Astrocyte (in vitro differentiated cells and primary cell): ENCODE measurements at regions not wholly inside any gene's neighbourhood (a gene's known extent, or its start where the extent isn't known, plus 50 kb on each side); places are given as distances from the start of the nearest gene placed in this dataset.

Experiments
- DNase-seq: peaks from one replicate; pipeline ENCODE4 v3.0.0-alpha.2; 2010; ENCODE audit warnings: low read depth
- FAIRE-seq: peaks from 2 replicates; lab custom pipeline; 2011; peaks lifted over from hg19 to GRCh38; lab: Jason Lieb, UNC
- H2AFZ ChIP-seq: 2 replicates; pipeline ENCODE4 v1.6.0; 2012; ENCODE audit warnings: low read depth, low read length, inconsistent platforms
- H3K27ac ChIP-seq: 2 replicates; pipeline ENCODE4 v1.5.1; 2011; ENCODE audit warnings: low read depth, low read length, inconsistent platforms
- H3K27me3 ChIP-seq: 2 replicates; pipeline ENCODE4 v1.6.0; 2011; ENCODE audit warnings: low read length, inconsistent platforms; ENCODE audit not compliant: insufficient read depth
- H3K36me3 ChIP-seq: 2 replicates; pipeline ENCODE4 v1.5.1; 2011; ENCODE audit warnings: low read length, inconsistent platforms; ENCODE audit not compliant: insufficient read depth
- H3K4me1 ChIP-seq: 2 replicates; pipeline ENCODE4 v1.5.1; 2011; ENCODE audit warnings: low read length, inconsistent platforms; ENCODE audit not compliant: insufficient read depth
- H3K4me2 ChIP-seq: 2 replicates; pipeline ENCODE4 v1.6.0; 2012; ENCODE audit warnings: low read length, inconsistent platforms
- H3K4me3 ChIP-seq: 2 replicates; pipeline ENCODE4 v1.5.1; 2011; ENCODE audit warnings: low read depth, mild to moderate bottlenecking, low read length, inconsistent platforms; ENCODE audit not compliant: insufficient read depth
- H3K79me2 ChIP-seq: 2 replicates; pipeline ENCODE4 v1.6.0; 2012; ENCODE audit warnings: mild to moderate bottlenecking, low read length, inconsistent platforms; ENCODE audit not compliant: insufficient read depth
- H3K9ac ChIP-seq: 2 replicates; pipeline ENCODE4 v1.6.0; 2012; ENCODE audit warnings: mild to moderate bottlenecking, low read length, inconsistent platforms
- H3K9me3 ChIP-seq: 2 replicates; pipeline ENCODE4 v1.5.1; 2012; ENCODE audit warnings: low read depth, mild to moderate bottlenecking, low read length, inconsistent platforms; ENCODE audit not compliant: insufficient read depth
- H4K20me1 ChIP-seq: 2 replicates; pipeline ENCODE4 v1.6.0; 2012; ENCODE audit warnings: low read length, inconsistent platforms; ENCODE audit not compliant: insufficient read depth
- H3K27ac Mint-ChIP-seq: one replicate; pipeline ENCODE4 v1.8.0; 2021; ENCODE audit warnings: mild to moderate bottlenecking, mixed read lengths; ENCODE audit not compliant: unreplicated experiment
- H3K27me3 Mint-ChIP-seq: one replicate; pipeline ENCODE4 v1.8.0; 2021; ENCODE audit warnings: low read depth, mixed read lengths; ENCODE audit not compliant: unreplicated experiment
- H3K36me3 Mint-ChIP-seq: one replicate; pipeline ENCODE4 v1.8.0; 2021; ENCODE audit warnings: low read depth, mixed read lengths; ENCODE audit not compliant: unreplicated experiment
- H3K4me1 Mint-ChIP-seq: one replicate; pipeline ENCODE4 v1.8.0; 2021; ENCODE audit warnings: low read depth, mixed read lengths; ENCODE audit not compliant: unreplicated experiment
- H3K4me3 Mint-ChIP-seq: one replicate; pipeline ENCODE4 v1.8.0; 2021; ENCODE audit warnings: mild to moderate bottlenecking, moderate library complexity, mixed read lengths; ENCODE audit not compliant: unreplicated experiment
- H3K9me3 Mint-ChIP-seq: one replicate; pipeline ENCODE4 v1.8.0; 2021; ENCODE audit warnings: mild to moderate bottlenecking, mixed read lengths; ENCODE audit not compliant: unreplicated experiment
- EZH2 ChIP-seq: IDR thresholded peaks from 2 replicates; pipeline ENCODE4 v1.6.1; 2012; ENCODE audit warnings: mild to moderate bottlenecking, low read length, inconsistent platforms; ENCODE audit not compliant: insufficient read depth
- TF ChIP-seq, protein P1 (sequence below): IDR thresholded peaks from 2 replicates; pipeline ENCODE4 v1.5.1; 2011; ENCODE audit warnings: low read depth, mild to moderate bottlenecking, inconsistent platforms, low read length, moderate library complexity; ENCODE audit not compliant: insufficient read depth

DNA sequence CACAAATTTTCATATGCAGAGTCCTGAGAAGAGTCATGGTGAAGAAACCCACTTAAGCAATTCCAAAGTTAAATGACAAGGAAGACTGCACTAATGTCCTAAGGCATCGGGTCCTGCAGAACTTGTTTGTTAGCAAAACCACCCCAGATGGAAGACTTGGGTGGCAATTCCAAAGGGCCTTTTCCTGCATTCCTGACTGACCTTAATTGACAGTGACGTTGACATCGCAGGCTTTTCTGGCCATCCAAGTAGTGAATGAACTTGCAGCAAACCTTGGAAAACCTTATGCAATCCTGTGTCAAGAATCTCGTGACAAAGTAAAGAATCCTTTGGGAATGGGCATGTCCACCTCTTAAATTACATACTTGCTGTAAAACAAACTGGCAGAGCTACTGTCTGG lies 112.5 kb upstream of the SH3BP4 start:
- TF ChIP-seq, protein P1, sequence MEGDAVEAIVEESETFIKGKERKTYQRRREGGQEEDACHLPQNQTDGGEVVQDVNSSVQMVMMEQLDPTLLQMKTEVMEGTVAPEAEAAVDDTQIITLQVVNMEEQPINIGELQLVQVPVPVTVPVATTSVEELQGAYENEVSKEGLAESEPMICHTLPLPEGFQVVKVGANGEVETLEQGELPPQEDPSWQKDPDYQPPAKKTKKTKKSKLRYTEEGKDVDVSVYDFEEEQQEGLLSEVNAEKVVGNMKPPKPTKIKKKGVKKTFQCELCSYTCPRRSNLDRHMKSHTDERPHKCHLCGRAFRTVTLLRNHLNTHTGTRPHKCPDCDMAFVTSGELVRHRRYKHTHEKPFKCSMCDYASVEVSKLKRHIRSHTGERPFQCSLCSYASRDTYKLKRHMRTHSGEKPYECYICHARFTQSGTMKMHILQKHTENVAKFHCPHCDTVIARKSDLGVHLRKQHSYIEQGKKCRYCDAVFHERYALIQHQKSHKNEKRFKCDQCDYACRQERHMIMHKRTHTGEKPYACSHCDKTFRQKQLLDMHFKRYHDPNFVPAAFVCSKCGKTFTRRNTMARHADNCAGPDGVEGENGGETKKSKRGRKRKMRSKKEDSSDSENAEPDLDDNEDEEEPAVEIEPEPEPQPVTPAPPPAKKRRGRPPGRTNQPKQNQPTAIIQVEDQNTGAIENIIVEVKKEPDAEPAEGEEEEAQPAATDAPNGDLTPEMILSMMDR: no peak
- TF ChIP-seq EZH2: no peak
- no peak overlapping the region for H3K27ac ChIP-seq
- no peak for FAIRE-seq

DNA sequence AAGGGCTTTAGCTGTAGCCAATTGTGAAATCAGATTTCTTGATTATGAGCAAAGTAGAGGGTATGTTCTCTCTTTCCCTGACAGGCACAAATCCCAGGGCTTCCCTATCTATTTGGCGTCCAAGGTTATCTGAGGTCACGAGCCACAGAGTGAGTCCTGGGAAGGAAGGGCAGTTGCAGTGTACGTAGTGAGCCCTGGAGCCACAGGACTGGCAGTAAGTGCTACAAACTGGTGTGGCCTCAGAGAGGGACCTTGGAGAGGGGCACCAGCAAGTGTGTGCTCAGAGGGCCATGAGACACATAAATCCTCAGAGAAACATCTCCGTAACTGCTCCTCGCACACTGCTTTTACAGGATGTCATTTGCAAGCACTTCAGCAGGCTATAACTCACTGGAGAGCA lies 115.5 kb upstream of the SH3BP4 start:
- Histone ChIP-seq H2AFZ (no peak overlapping the region), H3K9me3 (no peaks in the 10 kb centered on the region), H3K27ac (no peak overlapping the region), H3K4me3 (no peak overlapping the region), H3K9ac (no peak overlapping the region), H3K4me2 (no peak overlapping the region), H3K27me3 (no peaks in the 10 kb centered on the region), H3K36me3 (no peaks in the 10 kb centered on the region), H3K79me2 (no peaks in the 10 kb centered on the region), H4K20me1 (no peaks in the 10 kb centered on the region), H3K4me1 (peaks cover 29% of the 10 kb centered on the region)
- no peak for DNase-seq
- no peak for FAIRE-seq
- Mint-ChIP-seq H3K27me3 (no peaks in the 10 kb centered on the region), H3K9me3 (no peaks in the 10 kb centered on the region), H3K36me3 (no peaks in the 10 kb centered on the region), H3K27ac (no peak overlapping the region), H3K4me1 (peaks cover 41% of the 10 kb centered on the region), H3K4me3 (no peak overlapping the region)
- TF ChIP-seq, protein P1: no peak
- TF ChIP-seq EZH2: no peak

More for the DNA sequence above, 112.5 kb upstream of the SH3BP4 start:
- Histone ChIP-seq H3K4me1 (peaks cover 31% of the 10 kb centered on the region), H3K36me3 (no peaks in the 10 kb centered on the region), H3K27me3 (no peaks in the 10 kb centered on the region), H2AFZ (no peak overlapping the region), H3K79me2 (no peaks in the 10 kb centered on the region), H3K4me3 (no peak overlapping the region), H4K20me1 (no peaks in the 10 kb centered on the region), H3K9me3 (no peaks in the 10 kb centered on the region), H3K4me2 (peak overlapping the region; percentile 1), H3K9ac (no peak overlapping the region)
- H3K36me3 Mint-ChIP-seq: no peaks in the 10 kb centered on the region
- H3K4me3 Mint-ChIP-seq: no peak overlapping the region
- DNase-seq: peak; percentile 50
- H3K27ac Mint-ChIP-seq: peak overlapping the region; percentile 64
- no peaks in the 10 kb centered on the region for H3K9me3 Mint-ChIP-seq
- no peaks in the 10 kb centered on the region for H3K27me3 Mint-ChIP-seq
- peaks cover 49% of the 10 kb centered on the region for H3K4me1 Mint-ChIP-seq

DNA sequence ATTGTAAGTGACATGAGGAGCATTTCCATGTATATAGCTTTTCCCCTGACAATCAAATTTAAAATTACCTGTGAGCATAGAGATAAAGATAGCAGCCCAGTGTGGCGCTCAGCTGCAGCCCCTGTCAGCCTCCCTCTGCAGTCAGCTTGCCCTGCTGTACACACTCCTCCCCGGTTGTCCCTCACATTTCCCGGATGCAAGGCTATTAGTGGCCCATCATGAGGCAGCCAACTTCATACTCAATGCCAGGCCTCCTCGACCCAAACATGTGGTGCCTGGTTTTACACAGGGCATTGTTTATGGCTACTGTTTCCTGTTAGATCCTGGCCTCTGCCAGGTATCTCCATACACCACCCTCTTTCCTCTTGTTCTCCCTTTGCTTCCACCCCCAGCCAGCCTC lies 116.1 kb upstream of the SH3BP4 start:
- Histone ChIP-seq H3K27me3 (no peaks in the 10 kb centered on the region), H3K27ac (no peak overlapping the region), H3K4me2 (no peak overlapping the region), H3K9me3 (no peaks in the 10 kb centered on the region), H3K36me3 (no peaks in the 10 kb centered on the region), H4K20me1 (no peaks in the 10 kb centered on the region), H3K79me2 (no peaks in the 10 kb centered on the region), H3K9ac (no peak overlapping the region), H3K4me3 (no peak overlapping the region), H2AFZ (no peak overlapping the region), H3K4me1 (peaks cover 24% of the 10 kb centered on the region)
- H3K27ac Mint-ChIP-seq: no peak overlapping the region
- no peaks in the 10 kb centered on the region for H3K36me3 Mint-ChIP-seq
- peaks cover 38% of the 10 kb centered on the region for H3K4me1 Mint-ChIP-seq
- H3K4me3 Mint-ChIP-seq: no peak overlapping the region
- TF ChIP-seq EZH2: no peak
- TF ChIP-seq, protein P1: no peak
- DNase-seq (no peak), FAIRE-seq (no peak)
- no peaks in the 10 kb centered on the region for H3K27me3 Mint-ChIP-seq
- H3K9me3 Mint-ChIP-seq: no peaks in the 10 kb centered on the region
